ENCODE measurements at regions not wholly inside any gene's neighbourhood (a gene's known extent, or its start where the extent isn't known, plus 50 kb on each side); places are given as distances from the start of the nearest gene placed in this dataset.
"Not testable (repeated sequence)": the region's sequence is repeated elsewhere in the genome, so short reads cannot be mapped to it uniquely, and the experiment has no call there.

DNA sequence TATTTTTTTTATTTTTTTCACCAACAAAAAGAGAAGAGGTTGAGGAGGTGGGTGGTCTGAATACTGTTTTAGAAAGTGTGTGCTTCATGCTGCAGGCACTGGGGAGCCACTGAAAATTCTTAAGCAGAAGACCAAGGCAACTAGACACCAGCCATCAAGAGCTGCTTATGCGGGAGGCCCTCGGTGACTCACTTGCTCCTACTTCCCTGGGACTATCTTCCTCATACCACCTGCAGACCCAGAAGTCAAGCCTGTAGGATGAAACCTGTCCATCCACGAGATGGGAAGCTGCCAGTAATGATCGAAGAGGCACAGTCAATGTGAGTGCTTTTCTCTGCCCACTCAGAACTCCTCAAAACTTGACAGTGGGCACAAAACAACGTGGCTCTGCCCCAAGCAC is 125.8 kb upstream of the SLC44A1 start:
- no peak overlapping the region for H3K4me2 ChIP-seq
- no peak overlapping the region for H3K4me3 ChIP-seq
- no peaks in the 10 kb centered on the region for H3K36me3 ChIP-seq
- no peak overlapping the region for H3K9ac ChIP-seq
- H3K4me1 ChIP-seq: peaks cover 65% of the 10 kb centered on the region
- no peaks in the 10 kb centered on the region for H3K27me3 ChIP-seq
- no peak for TF ChIP-seq Cebpa-rat (IDR thresholded peaks at IDR 0.05)
- no peak overlapping the region for H3K27ac ChIP-seq
- H4K20me1 ChIP-seq: no peaks in the 10 kb centered on the region
- H3K9me3 ChIP-seq: no peaks in the 10 kb centered on the region

DNA sequence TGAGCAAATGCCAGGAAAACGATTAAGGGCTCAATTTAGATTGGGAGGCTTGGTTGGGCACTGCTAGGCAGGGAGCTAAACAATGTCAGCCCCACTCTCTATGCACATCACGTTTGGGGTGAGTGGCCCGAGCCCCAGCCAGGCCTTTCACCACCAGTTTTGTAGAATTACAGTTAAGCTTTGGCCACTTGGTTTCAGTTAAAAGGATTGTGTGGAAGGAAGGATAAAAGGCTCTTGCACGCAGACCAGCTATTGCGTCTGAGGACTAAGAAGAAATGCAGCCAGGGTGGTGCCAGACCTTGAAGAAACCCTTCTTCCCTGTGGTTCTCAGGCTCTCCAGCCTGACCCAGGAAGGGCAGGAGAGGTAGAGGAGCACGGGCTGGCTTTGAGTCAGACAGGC is 125.3 kb upstream of the SLC44A1 start:
- H3K27ac ChIP-seq: no peak overlapping the region

DNA sequence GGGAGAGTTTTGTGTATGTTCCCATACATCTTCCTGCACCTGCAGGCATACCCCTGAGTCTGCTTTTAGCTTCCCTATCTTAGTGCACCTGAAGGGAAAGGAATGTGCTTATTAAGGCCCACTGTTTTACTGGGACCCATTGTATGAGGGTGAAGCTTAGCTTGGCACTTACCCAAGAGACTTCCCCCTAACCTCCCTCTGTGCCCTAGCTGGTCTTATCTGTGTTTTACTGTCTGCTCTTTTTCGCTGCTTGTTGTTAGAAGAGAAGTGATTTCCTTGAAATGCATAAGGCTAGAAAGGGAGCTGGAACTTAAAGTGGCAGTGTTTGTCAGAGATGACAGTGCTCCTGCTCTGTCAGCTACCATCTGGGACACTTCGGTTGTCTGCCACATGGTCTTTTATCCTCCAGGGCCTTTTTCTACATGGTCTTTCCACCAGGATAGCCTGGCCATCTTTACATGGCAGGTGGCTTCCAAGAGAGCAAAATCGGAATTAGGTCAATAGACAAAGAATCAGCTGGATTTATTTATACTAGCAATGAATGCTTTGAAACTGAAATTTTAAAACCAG is 122.5 kb upstream of the SLC44A1 start:
- no peaks in the 10 kb centered on the region for H3K9me3 ChIP-seq
- no peak overlapping the region for H3K4me3 ChIP-seq
- no peaks in the 10 kb centered on the region for H3K36me3 ChIP-seq
- no peak overlapping the region for H3K27ac ChIP-seq
- H3K9ac ChIP-seq: no peak overlapping the region
- H3K4me2 ChIP-seq: no peak overlapping the region
- peaks cover 44% of the 10 kb centered on the region for H3K4me1 ChIP-seq
- no peaks in the 10 kb centered on the region for H4K20me1 ChIP-seq
- H3K27me3 ChIP-seq: no peaks in the 10 kb centered on the region
- no peak for TF ChIP-seq Cebpa-rat (IDR thresholded peaks at IDR 0.05)

More for the DNA sequence above, 125.3 kb upstream of the SLC44A1 start:
- Histone ChIP-seq H3K9me3 (no peaks in the 10 kb centered on the region), H4K20me1 (no peaks in the 10 kb centered on the region), H3K27me3 (no peaks in the 10 kb centered on the region), H3K4me1 (peaks cover 60% of the 10 kb centered on the region), H3K9ac (no peak overlapping the region), H3K4me3 (no peak overlapping the region), H3K4me2 (no peak overlapping the region), H3K36me3 (no peaks in the 10 kb centered on the region)
- no peak for TF ChIP-seq Cebpa-rat (IDR thresholded peaks at IDR 0.05)

DNA sequence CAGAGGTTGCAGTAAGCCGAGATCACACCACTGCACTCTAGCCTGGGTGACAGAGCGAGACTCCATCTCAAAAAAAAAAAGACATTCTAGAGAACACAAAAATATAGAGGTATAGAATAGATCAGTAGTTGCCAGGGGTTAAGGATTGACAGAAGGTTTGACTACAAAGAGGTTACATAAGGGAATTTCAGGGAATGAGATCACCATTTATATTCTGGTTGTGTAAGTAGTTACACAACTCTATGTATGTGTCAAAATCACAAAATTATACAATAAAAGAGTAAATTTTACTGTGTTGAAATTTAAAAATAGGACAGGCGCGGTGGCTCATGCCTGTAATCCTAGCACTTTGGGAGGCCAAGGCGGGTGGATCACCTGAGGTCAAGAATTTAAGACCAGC is 119.9 kb upstream of the SLC44A1 start:
- H3K9me3 ChIP-seq, H4K20me1 ChIP-seq, H3K36me3 ChIP-seq, H3K27ac ChIP-seq, H3K4me3 ChIP-seq, H3K9ac ChIP-seq, H3K4me2 ChIP-seq, H3K27me3 ChIP-seq: not testable (repeated sequence)
- H3K4me1 ChIP-seq: peaks cover 58% of the 10 kb centered on the region

DNA sequence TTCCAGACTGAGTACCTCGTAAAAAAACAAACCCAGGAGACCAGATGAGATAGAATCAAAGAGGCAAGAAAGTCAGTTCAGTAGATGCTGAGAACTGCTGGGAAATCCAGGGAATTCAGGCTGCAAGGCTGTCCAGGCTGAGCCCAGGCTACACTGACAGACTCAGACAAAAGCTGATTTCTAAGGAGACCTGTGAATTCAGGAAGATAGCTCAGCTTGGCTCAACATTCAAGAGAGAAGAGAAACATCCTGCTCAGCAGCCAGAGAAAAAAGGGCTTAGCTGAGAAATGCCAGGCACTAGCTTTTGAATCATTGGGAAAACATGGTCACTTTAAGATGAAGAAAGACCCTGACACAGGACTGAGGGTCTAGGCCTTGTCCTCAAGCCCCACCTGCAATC is 118.2 kb upstream of the SLC44A1 start:
- H3K4me3 ChIP-seq: no peak overlapping the region
- H3K36me3 ChIP-seq: no peaks in the 10 kb centered on the region
- no peaks in the 10 kb centered on the region for H4K20me1 ChIP-seq
- no peak overlapping the region for H3K4me2 ChIP-seq
- peaks cover 50% of the 10 kb centered on the region for H3K4me1 ChIP-seq
- TF ChIP-seq Cebpa-rat (IDR thresholded peaks at IDR 0.05): no peak
- H3K27ac ChIP-seq: no peak overlapping the region
- no peaks in the 10 kb centered on the region for H3K27me3 ChIP-seq
- H3K9me3 ChIP-seq: no peaks in the 10 kb centered on the region
- no peak overlapping the region for H3K9ac ChIP-seq

DNA sequence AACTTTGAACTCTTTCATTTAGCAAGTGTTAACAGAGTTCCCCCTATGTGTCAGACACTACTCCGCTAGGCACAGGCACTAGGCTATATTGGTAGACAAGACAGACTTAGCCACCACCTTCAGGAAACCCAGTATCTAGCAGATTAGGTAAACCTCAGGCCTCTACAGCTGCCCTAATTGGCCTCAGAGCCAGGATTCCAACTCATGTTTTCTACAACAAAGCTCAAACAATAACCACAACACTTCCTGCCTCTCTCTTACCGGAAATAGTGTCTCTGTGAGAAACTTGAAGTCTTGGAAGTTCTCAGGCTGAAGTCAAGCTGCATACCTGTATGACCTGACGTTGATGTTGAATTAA is 116.6 kb upstream of the SLC44A1 start:
- H3K4me2 ChIP-seq: peak overlapping the region; percentile 86

DNA sequence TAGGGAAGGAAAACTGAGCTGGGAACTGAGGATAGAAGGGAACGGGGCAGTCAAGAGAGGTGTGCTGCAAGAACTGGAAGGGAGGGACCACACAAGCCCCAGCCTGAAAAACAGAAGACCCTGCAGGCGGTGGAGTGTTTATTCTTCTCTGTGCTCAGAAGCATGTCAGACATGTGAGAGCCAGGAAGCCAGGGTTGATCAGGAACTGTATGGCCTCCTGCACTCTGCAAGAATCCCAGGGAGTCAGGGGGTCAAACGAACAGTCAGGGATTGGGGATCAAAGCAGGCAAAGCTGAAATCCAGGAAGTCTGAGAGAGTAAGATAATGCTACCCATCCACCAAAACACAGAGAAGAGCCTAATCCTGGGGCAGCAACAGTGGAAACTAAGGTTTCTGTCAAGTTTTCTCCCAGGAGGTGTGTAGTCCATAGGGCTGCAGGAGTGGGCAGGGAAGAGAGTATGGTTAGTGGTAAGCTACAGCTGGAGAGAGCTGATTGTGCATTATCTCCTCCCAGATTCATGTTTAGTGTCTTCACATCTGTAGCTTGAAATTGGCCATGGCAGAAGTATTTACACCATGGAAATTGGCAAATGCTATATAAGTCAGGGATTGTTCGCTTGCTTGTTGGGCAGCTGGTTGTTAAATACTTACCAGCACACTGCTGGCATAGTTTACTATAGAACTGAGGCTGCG is 115.4 kb upstream of the SLC44A1 start:
- peak overlapping the region; percentile 86 for H3K4me2 ChIP-seq
- H3K4me3 ChIP-seq: no peak overlapping the region
- peaks cover 48% of the 10 kb centered on the region for H3K4me1 ChIP-seq
- no peaks in the 10 kb centered on the region for H3K27me3 ChIP-seq
- no peak overlapping the region for H3K27ac ChIP-seq
- no peaks in the 10 kb centered on the region for H3K36me3 ChIP-seq
- no peaks in the 10 kb centered on the region for H4K20me1 ChIP-seq
- no peaks in the 10 kb centered on the region for H3K9me3 ChIP-seq
- no peak for TF ChIP-seq Cebpa-rat (IDR thresholded peaks at IDR 0.05)
- no peak overlapping the region for H3K9ac ChIP-seq

More for the DNA sequence above, 116.6 kb upstream of the SLC44A1 start:
- Histone ChIP-seq H3K9me3 (no peaks in the 10 kb centered on the region), H3K36me3 (no peaks in the 10 kb centered on the region), H4K20me1 (no peaks in the 10 kb centered on the region), H3K9ac (no peak overlapping the region), H3K27me3 (no peaks in the 10 kb centered on the region), H3K4me1 (peaks cover 48% of the 10 kb centered on the region), H3K27ac (0 out of 2 replicates have a peak overlapping the region, but pooled peaks have one; percentile 23), H3K4me3 (peak overlapping the region; percentile 28; the same call in 1 of the 2 replicates)
- no peak for TF ChIP-seq Cebpa-rat (IDR thresholded peaks at IDR 0.05)

DNA sequence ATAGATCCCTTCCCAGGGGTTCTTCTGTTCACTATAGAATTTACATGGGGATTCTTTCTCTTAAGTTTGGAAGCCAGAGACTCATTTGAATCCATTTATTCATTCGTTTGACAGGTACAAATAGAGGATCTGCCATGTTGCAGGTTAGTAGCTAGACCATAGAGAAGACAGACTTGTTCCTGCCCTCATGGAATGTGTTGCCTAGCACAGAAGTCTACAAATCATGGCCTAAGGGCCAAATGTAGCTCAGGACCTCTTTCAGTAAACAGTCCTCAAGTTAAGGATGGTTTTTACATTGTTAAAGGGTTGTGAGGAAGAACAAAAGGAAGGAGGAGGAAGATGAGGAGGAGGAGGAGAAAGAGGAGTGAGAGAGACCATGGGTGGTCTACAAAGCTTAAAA is 114.7 kb upstream of the SLC44A1 start:
- peaks cover 48% of the 10 kb centered on the region for H3K4me1 ChIP-seq
- H3K4me2 ChIP-seq: peak overlapping the region; percentile 86; the same call in 1 of the 2 replicates
- no peaks in the 10 kb centered on the region for H3K36me3 ChIP-seq
- no peak overlapping the region for H3K27ac ChIP-seq
- H3K4me3 ChIP-seq: no peak overlapping the region
- H3K9me3 ChIP-seq: no peaks in the 10 kb centered on the region
- no peaks in the 10 kb centered on the region for H3K27me3 ChIP-seq
- no peaks in the 10 kb centered on the region for H4K20me1 ChIP-seq
- no peak overlapping the region for H3K9ac ChIP-seq
- TF ChIP-seq Cebpa-rat (IDR thresholded peaks at IDR 0.05): no peak

DNA sequence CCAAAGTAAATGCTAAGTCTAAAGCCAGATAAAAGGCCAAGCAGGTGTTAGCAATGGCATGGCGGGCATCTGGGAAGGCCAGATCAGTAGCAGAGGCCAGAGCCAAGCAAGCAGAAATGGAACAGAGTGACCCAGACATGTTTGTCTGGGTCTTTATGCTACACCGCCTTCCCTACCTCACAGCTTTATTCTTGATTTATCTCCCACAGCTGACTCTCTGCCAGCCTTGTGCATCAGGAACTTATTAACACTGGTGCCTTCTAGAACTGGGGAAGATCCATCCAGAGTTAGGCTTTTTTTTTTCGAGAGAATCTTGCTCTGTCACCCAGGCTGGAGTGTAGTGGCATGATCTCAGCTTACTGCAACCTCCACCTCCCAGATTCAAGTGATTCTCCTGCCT is 112.5 kb upstream of the SLC44A1 start:
- Histone ChIP-seq H4K20me1 (no peaks in the 10 kb centered on the region), H3K4me3 (no peak overlapping the region), H3K36me3 (no peaks in the 10 kb centered on the region), H3K4me2 (0 out of 2 replicates have a peak overlapping the region, but pooled peaks have one; percentile 7), H3K27me3 (no peaks in the 10 kb centered on the region), H3K27ac (no peak overlapping the region), H3K9me3 (no peaks in the 10 kb centered on the region), H3K9ac (no peak overlapping the region), H3K4me1 (peaks cover 35% of the 10 kb centered on the region)
- TF ChIP-seq Cebpa-rat (IDR thresholded peaks at IDR 0.05): no peak

DNA sequence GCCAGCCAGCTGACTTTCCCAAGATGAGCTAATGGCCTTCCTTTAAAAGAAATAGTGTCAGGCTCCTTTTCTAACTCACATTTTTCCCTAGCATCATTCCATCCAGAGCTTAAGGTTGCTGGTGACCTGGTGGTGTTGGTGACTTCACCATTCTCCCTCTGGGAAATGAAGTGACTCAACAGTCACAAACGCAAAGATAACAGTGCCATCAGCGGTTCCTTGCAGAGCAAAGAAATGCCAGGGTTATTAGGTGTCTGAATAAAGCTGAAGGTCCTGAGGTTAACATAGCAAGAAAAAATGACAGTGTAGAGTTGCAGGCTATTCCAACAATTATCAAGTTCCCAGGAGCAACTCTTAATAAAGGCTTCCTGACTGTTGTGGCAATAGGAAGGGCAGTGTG is 111.8 kb upstream of the SLC44A1 start:
- Histone ChIP-seq H3K27ac (no peak overlapping the region), H4K20me1 (no peaks in the 10 kb centered on the region), H3K4me2 (no peak overlapping the region)

More for the DNA sequence above, 111.8 kb upstream of the SLC44A1 start:
- Histone ChIP-seq H3K36me3 (no peaks in the 10 kb centered on the region), H3K4me1 (peaks cover 30% of the 10 kb centered on the region), H3K4me3 (no peak overlapping the region), H3K9me3 (no peaks in the 10 kb centered on the region), H3K9ac (no peak overlapping the region), H3K27me3 (no peaks in the 10 kb centered on the region)
- TF ChIP-seq Cebpa-rat (IDR thresholded peaks at IDR 0.05): no peak
